ENCODE measurements at regions not wholly inside any gene's neighbourhood (a gene's known extent, or its start where the extent isn't known, plus 50 kb on each side); places are given as distances from the start of the nearest gene placed in this dataset.

GRCh38 chr11:11135820-11136476, 217.1 kb downstream of the CSNK2A3 start:
- DNase-seq = no peak

- DNase-seq = no peak
These were observed 223.9 kb downstream of the CSNK2A3 start for GRCh38 chr11:11129118-11129517.

- no peak for DNase-seq
These were observed 227.4 kb downstream of the CSNK2A3 start for GRCh38 chr11:11125618-11126017.

GRCh38 chr11:11122749-11123148, 230.3 kb downstream of the CSNK2A3 start:
- no peak for DNase-seq

GRCh38 chr11:11119917-11120316, 233.1 kb downstream of the CSNK2A3 start:
- no peak for DNase-seq

GRCh38 chr11:11117730-11118129, 235.3 kb downstream of the CSNK2A3 start:
- no peak for DNase-seq

GRCh38 chr11:11115475-11115874, 237.6 kb downstream of the CSNK2A3 start:
- DNase-seq = no peak

GRCh38 chr11:11113626-11114025, 239.4 kb downstream of the CSNK2A3 start:
- DNase-seq = no peak

GRCh38 chr11:11108026-11108425, 245.0 kb downstream of the CSNK2A3 start:
- DNase-seq = no peak

- no peak for DNase-seq
These were observed 245.8 kb downstream of the CSNK2A3 start for GRCh38 chr11:11107076-11107723.

GRCh38 chr11:11105361-11105760, 247.5 kb upstream of the ZBED5 start:
- no peak for DNase-seq

- no peak for DNase-seq
These were observed 238.2 kb upstream of the ZBED5 start for GRCh38 chr11:11095831-11096723.

- DNase-seq = no peak
These were observed 232.6 kb upstream of the ZBED5 start for GRCh38 chr11:11090495-11090894.

GRCh38 chr11:11089805-11090204, 232.0 kb upstream of the ZBED5 start:
- no peak for DNase-seq

- DNase-seq = no peak
These were observed 229.1 kb upstream of the ZBED5 start for GRCh38 chr11:11086979-11087378.

GRCh38 chr11:11085580-11085979, 227.7 kb upstream of the ZBED5 start:
- no peak for DNase-seq

- no peak for DNase-seq
These were observed 226.5 kb upstream of the ZBED5 start for GRCh38 chr11:11084337-11084736.

- DNase-seq = no peak
These were observed 225.6 kb upstream of the ZBED5 start for GRCh38 chr11:11083441-11083840.

GRCh38 chr11:11082646-11083045, 224.8 kb upstream of the ZBED5 start:
- no peak for DNase-seq

- DNase-seq = no peak
These were observed 223.9 kb upstream of the ZBED5 start for GRCh38 chr11:11081776-11082175.

GRCh38 chr11:11081288-11081687, 223.4 kb upstream of the ZBED5 start:
- no peak for DNase-seq

- DNase-seq = no peak
These were observed 220.7 kb upstream of the ZBED5 start for GRCh38 chr11:11078344-11079086.

GRCh38 chr11:11077898-11078297, 220.0 kb upstream of the ZBED5 start:
- DNase-seq = no peak
